CD14-positive monocyte (primary cell): ENCODE measurements at regions not wholly inside any gene's neighbourhood (a gene's known extent, or its start where the extent isn't known, plus 50 kb on each side); places are given as distances from the start of the nearest gene placed in this dataset.

ENCODE experiments used
- DNase-seq, 3 donors: peaks; one replicate each; pipeline ENCODE4 v3.0.0-alpha.2; 2011 to 2022
- H2AFZ ChIP-seq: 2 replicates; pipeline ENCODE4 v1.6.0; 2012; ENCODE audit warnings: mild to moderate bottlenecking, low read depth, low read length, inconsistent platforms; ENCODE audit not compliant: insufficient read depth, poor library complexity, severe bottlenecking
- H3K27ac ChIP-seq, 2 donors: 1 replicate in 1 of 2; 2 replicates in 1 of 2; pipeline ENCODE4 v1.5.1; 2012 to 2013; ENCODE audit warnings: low read length in 2 of 2, control low read depth in 1 of 2, inconsistent platforms in 1 of 2, low read depth in 1 of 2, mild to moderate bottlenecking in 1 of 2
- H3K27me3 ChIP-seq, 2 donors: one replicate each; pipeline versions ENCODE4 v1.6.0 to v1.6.1; 2011 to 2013; ENCODE audit warnings: low read length in 2 of 2; ENCODE audit not compliant: control insufficient read depth in 2 of 2, insufficient read depth in 2 of 2
- H3K36me3 ChIP-seq, 2 donors: replicated peaks in 1 of 2; 1 replicate in 1 of 2; 2 replicates in 1 of 2; pipeline versions ENCODE4 v1.5.1 to v1.6.1; 2012 to 2013; ENCODE audit warnings: low read length in 2 of 2, control low read depth in 1 of 2, inconsistent platforms in 1 of 2, mild to moderate bottlenecking in 1 of 2; ENCODE audit not compliant: insufficient read depth in 2 of 2, control insufficient read depth in 1 of 2
- H3K4me1 ChIP-seq, 2 donors: 1 replicate in 1 of 2; 2 replicates in 1 of 2; pipeline versions ENCODE4 v1.5.1 to v1.6.1; 2012 to 2013; ENCODE audit warnings: low read length in 2 of 2, control low read depth in 1 of 2, inconsistent platforms in 1 of 2, mild to moderate bottlenecking in 1 of 2, moderate library complexity in 1 of 2; ENCODE audit not compliant: insufficient read depth in 2 of 2, control insufficient read depth in 1 of 2
- H3K4me2 ChIP-seq: replicated peaks from 2 replicates; pipeline ENCODE3; 2012; ENCODE audit warnings: low read length, moderate library complexity, mild to moderate bottlenecking; ENCODE audit not compliant: poor library complexity, severe bottlenecking; ENCODE audit errors: extremely low read depth
- H3K4me3 ChIP-seq, 3 experiments: fragments of 200-600 bp in 1 of 3; sonication (generic) in 1 of 3; replicated peaks in 1 of 3; 1 replicate in 2 of 3; 2 replicates in 1 of 3; pipeline ENCODE4 v1.5.1; 2011 to 2013; ENCODE audit warnings: low read length in 3 of 3, mild to moderate bottlenecking in 3 of 3, control low read depth in 2 of 3, low read depth in 2 of 3, inconsistent platforms in 1 of 3, moderate library complexity in 1 of 3
- H3K79me2 ChIP-seq: 2 replicates; pipeline ENCODE4 v1.6.0; 2012; ENCODE audit warnings: mild to moderate bottlenecking, control low read depth, inconsistent platforms, low read length, moderate library complexity; ENCODE audit not compliant: insufficient read depth
- H3K9ac ChIP-seq: 2 replicates; pipeline ENCODE4 v1.6.0; 2017; ENCODE audit warnings: low read length, mild to moderate bottlenecking; ENCODE audit not compliant: insufficient read depth, poor library complexity, severe bottlenecking
- H3K9me3 ChIP-seq, 2 donors: replicated peaks in 1 of 2; 1 replicate in 1 of 2; 2 replicates in 1 of 2; pipeline versions ENCODE4 v1.5.1 to v1.6.1; 2012 to 2013; ENCODE audit warnings: low read length in 2 of 2, control low read depth in 1 of 2; ENCODE audit not compliant: control insufficient read depth in 1 of 2, insufficient read depth in 1 of 2
- H4K20me1 ChIP-seq: 2 replicates; pipeline ENCODE4 v1.6.0; 2012; ENCODE audit warnings: mild to moderate bottlenecking, low read length, control low read depth, moderate library complexity; ENCODE audit not compliant: insufficient read depth
- H3K27ac Mint-ChIP-seq, 7 donors: one replicate each; pipeline ENCODE4 v1.8.0; 2020; ENCODE audit warnings: mild to moderate bottlenecking in 7 of 7, mixed read lengths in 7 of 7, moderate library complexity in 6 of 7, inconsistent platforms in 2 of 7
- H3K27me3 Mint-ChIP-seq, 3 donors: one replicate each; pipeline ENCODE4 v1.8.0; 2021 to 2022; ENCODE audit warnings: low read depth in 3 of 3, mild to moderate bottlenecking in 3 of 3, mixed read lengths in 3 of 3, moderate library complexity in 3 of 3, inconsistent platforms in 1 of 3
- H3K36me3 Mint-ChIP-seq, 2 donors: one replicate each; pipeline ENCODE4 v1.8.0; 2020; ENCODE audit warnings: mixed read lengths in 2 of 2, inconsistent platforms in 1 of 2, mild to moderate bottlenecking in 1 of 2
- H3K4me1 Mint-ChIP-seq: one replicate; pipeline ENCODE4 v1.8.0; 2020; ENCODE audit warnings: mild to moderate bottlenecking, mixed read lengths
- H3K4me3 Mint-ChIP-seq, 2 donors: one replicate each; pipeline ENCODE4 v1.8.0; 2020; ENCODE audit warnings: mild to moderate bottlenecking in 2 of 2, mixed read lengths in 2 of 2, moderate library complexity in 1 of 2
- H3K9me3 Mint-ChIP-seq, 7 donors: one replicate each; pipeline ENCODE4 v1.8.0; 2020 to 2022; ENCODE audit warnings: mixed read lengths in 7 of 7, mild to moderate bottlenecking in 6 of 7, moderate library complexity in 6 of 7, inconsistent platforms in 2 of 7
- CTCF ChIP-seq: fragments of 200-600 bp; IDR thresholded peaks from one replicate; pipeline ENCODE4 v1.8.0; 2022; ENCODE audit warnings: antibody characterized with exemption, mild to moderate bottlenecking
- WGBS: methylation state at CpG from one replicate; pipeline ENCODE4 v1.1.5; 2013; ENCODE audit warnings: missing lambda C conversion rate; ENCODE audit not compliant: insufficient coverage; 5-methylcytosine and 5-hydroxymethylcytosine counted together
- intact Hi-C, 2 donors: fragments of 100-400 bp; cut with micrococcal nuclease; formaldehyde crosslinking; loops; one replicate each; pipeline versions ENCODE4 v1.15.0 to v1.15.1; 2023

- no peak for DNase-seq
- H2AFZ ChIP-seq, result no peak overlapping the region
- H3K4me2 ChIP-seq, result no peak overlapping the region
- H3K79me2 ChIP-seq, result no peaks in the 10 kb centered on the region
- WGBS, result 95% methylated on average over 4 of the region's 8 CpGs
- H3K27ac Mint-ChIP-seq, result peak overlapping the region in 1 of 7 donors; percentile 12
- H3K27me3 Mint-ChIP-seq, result peaks cover 0 to 3% (median 1%) of the 10 kb centered on the region in 3 donors
- no peak overlapping the region for H3K4me3 ChIP-seq
- H3K9me3 ChIP-seq, result no peaks in the 10 kb centered on the region
- H3K9ac ChIP-seq, result no peak overlapping the region
- no peak overlapping the region for H3K4me3 Mint-ChIP-seq
- H3K27ac ChIP-seq, result no peak overlapping the region
- TF ChIP-seq CTCF, result no peak
- intact Hi-C loops, result no loop called here
- H3K9me3 Mint-ChIP-seq, result no peaks in the 10 kb centered on the region
- no peaks in the 10 kb centered on the region for H3K27me3 ChIP-seq
- H3K36me3 ChIP-seq, result no peaks in the 10 kb centered on the region
- H3K4me1 Mint-ChIP-seq, result peaks cover 10% of the 10 kb centered on the region
- peaks cover 5 to 8% of the 10 kb centered on the region in 2 donors for H3K4me1 ChIP-seq
- H4K20me1 ChIP-seq, result no peaks in the 10 kb centered on the region
- peaks cover 0 to under 1% of the 10 kb centered on the region in 2 donors for H3K36me3 Mint-ChIP-seq
Measured at GRCh38 chr11:10908215-10908951, 50.5 kb upstream of the ZBED5 start.
